Neuronal stem cell (in vitro differentiated cells): ENCODE measurements at regions not wholly inside any gene's neighbourhood (a gene's known extent, or its start where the extent isn't known, plus 50 kb on each side); places are given as distances from the start of the nearest gene placed in this dataset.
A peak's percentile ranks its signal among the peaks of the same experiment; 100 is the strongest.

Experiments used
- DNase-seq: peaks from one replicate; pipeline ENCODE4 v3.0.0-alpha.2; 2013; ENCODE audit warnings: low spot score
- H2AFZ ChIP-seq: one replicate; pipeline ENCODE4 v1.6.1; 2013; ENCODE audit warnings: mild to moderate bottlenecking, low read length, inconsistent platforms
- H2AK5ac ChIP-seq: 2 replicates; pipeline ENCODE4 v1.6.1; 2013; ENCODE audit warnings: low read depth, mild to moderate bottlenecking, inconsistent platforms, low read length, moderate library complexity, mixed read lengths
- H2BK120ac ChIP-seq: 2 replicates; pipeline ENCODE4 v1.6.1; 2013; ENCODE audit warnings: low read depth, mild to moderate bottlenecking, inconsistent platforms, low read length, moderate library complexity, mixed read lengths
- H2BK12ac ChIP-seq: one replicate; pipeline ENCODE4 v1.6.1; 2013; ENCODE audit warnings: low read length, inconsistent platforms
- H2BK15ac ChIP-seq: 2 replicates; pipeline ENCODE4 v1.6.1; 2013; ENCODE audit warnings: mild to moderate bottlenecking, low read length, inconsistent platforms, mixed read lengths
- H2BK5ac ChIP-seq: one replicate; pipeline ENCODE4 v1.6.1; 2013; ENCODE audit warnings: inconsistent platforms, mild to moderate bottlenecking, low read length, moderate library complexity
- H3K14ac ChIP-seq: one replicate; pipeline ENCODE4 v1.6.1; 2013; ENCODE audit warnings: low read length, inconsistent platforms
- H3K18ac ChIP-seq: 2 replicates; pipeline ENCODE4 v1.6.1; 2013; ENCODE audit warnings: low read length, inconsistent platforms
- H3K23ac ChIP-seq: 2 replicates; pipeline ENCODE4 v1.6.1; 2013; ENCODE audit warnings: low read depth, mild to moderate bottlenecking, mixed read lengths, low read length, inconsistent platforms; ENCODE audit not compliant: poor library complexity
- H3K27ac ChIP-seq: replicated peaks from 3 replicates; pipeline ENCODE4 v1.5.1; 2013; ENCODE audit warnings: low read length, inconsistent platforms
- H3K27me3 ChIP-seq, 3 experiments: 2 replicates each; pipeline ENCODE4 v1.6.1; 2013; ENCODE audit warnings: low read length in 3 of 3, mild to moderate bottlenecking in 2 of 3, inconsistent platforms in 1 of 3, low read depth in 1 of 3, mixed read lengths in 1 of 3, moderate library complexity in 1 of 3; ENCODE audit not compliant: control insufficient read depth in 3 of 3, insufficient read depth in 3 of 3
- H3K36me3 ChIP-seq, 2 donors: replicated peaks in 1 of 2; 2 replicates each; pipeline ENCODE4 v1.6.1; 2013; ENCODE audit warnings: low read length in 2 of 2; ENCODE audit not compliant: control insufficient read depth in 2 of 2, insufficient read depth in 2 of 2
- H3K4ac ChIP-seq: 2 replicates; pipeline ENCODE4 v1.6.1; 2013; ENCODE audit warnings: inconsistent platforms, mild to moderate bottlenecking, low read length, moderate library complexity
- H3K4me1 ChIP-seq, 2 donors: 1 replicate in 1 of 2; 2 replicates in 1 of 2; pipeline ENCODE4 v1.6.1; 2013; ENCODE audit warnings: low read length in 2 of 2, low read depth in 1 of 2; ENCODE audit not compliant: control insufficient read depth in 2 of 2, insufficient read depth in 1 of 2
- H3K4me2 ChIP-seq: one replicate; pipeline ENCODE4 v1.6.1; 2013; ENCODE audit warnings: mild to moderate bottlenecking, low read length, inconsistent platforms; ENCODE audit not compliant: insufficient read depth, poor library complexity, severe bottlenecking
- H3K4me3 ChIP-seq, 2 donors: 2 replicates each; pipeline ENCODE4 v1.5.1; 2013; ENCODE audit warnings: low read length in 2 of 2, mild to moderate bottlenecking in 2 of 2, inconsistent platforms in 1 of 2, moderate library complexity in 1 of 2
- H3K79me1 ChIP-seq: one replicate; pipeline ENCODE4 v1.6.1; 2013; ENCODE audit warnings: low read depth, mild to moderate bottlenecking, inconsistent platforms, low read length, moderate library complexity
- H3K9ac ChIP-seq: one replicate; pipeline ENCODE4 v1.6.1; 2013; ENCODE audit warnings: mild to moderate bottlenecking, low read depth, low read length, inconsistent platforms; ENCODE audit not compliant: poor library complexity
- H3K9me3 ChIP-seq, 2 donors: replicated peaks in 1 of 2; 2 replicates each; pipeline versions ENCODE3 to v1.6.1; 2013; ENCODE audit warnings: low read length in 2 of 2, mild to moderate bottlenecking in 2 of 2, inconsistent platforms in 1 of 2, low read depth in 1 of 2, mixed read lengths in 1 of 2, moderate library complexity in 1 of 2; ENCODE audit not compliant: control insufficient read depth in 2 of 2, insufficient read depth in 1 of 2
- H4K8ac ChIP-seq: one replicate; pipeline ENCODE4 v1.6.1; 2013; ENCODE audit warnings: low read depth, mild to moderate bottlenecking, inconsistent platforms, low read length, moderate library complexity
- H4K91ac ChIP-seq: one replicate; pipeline ENCODE4 v1.6.1; 2013; ENCODE audit warnings: low read length, low read depth, mild to moderate bottlenecking, inconsistent platforms; ENCODE audit not compliant: poor library complexity
- WGBS, 2 donors: extraction: QIAGEN DNeasy Blood & Tissue Kit; methylation state at CpG; one replicate each; pipeline ENCODE4 v1.1.7; 2013; ENCODE audit warnings: missing lambda C conversion rate in 2 of 2, mixed read lengths in 1 of 2; ENCODE audit not compliant: insufficient read length in 2 of 2, insufficient replicate concordance in 1 of 2; ENCODE audit errors: extremely low coverage in 2 of 2; 5-methylcytosine and 5-hydroxymethylcytosine counted together

- no peak overlapping the region for H4K91ac ChIP-seq
- H3K4me2 ChIP-seq, result no peak overlapping the region
- H3K27me3 ChIP-seq, result no peaks in the 10 kb centered on the region
- no peaks in the 10 kb centered on the region for H3K79me1 ChIP-seq
- H3K18ac ChIP-seq, result peak overlapping the region; percentile 77
- no peak overlapping the region for H3K4me3 ChIP-seq
- H2BK15ac ChIP-seq, result no peak overlapping the region
- H2BK12ac ChIP-seq, result no peak overlapping the region
- no peak overlapping the region for H3K27ac ChIP-seq
- no peak overlapping the region for H3K14ac ChIP-seq
- no peak overlapping the region for H3K9ac ChIP-seq
- no peak overlapping the region for H4K8ac ChIP-seq
- H2AFZ ChIP-seq, result no peak overlapping the region
- no peaks in the 10 kb centered on the region for H3K36me3 ChIP-seq
- H3K4me1 ChIP-seq, result peaks cover 0 to 25% of the 10 kb centered on the region in 2 donors
- H3K4ac ChIP-seq, result no peak overlapping the region
- H3K23ac ChIP-seq, result no peak overlapping the region
- no CpG with 5 or more reads among the region's 8 CpGs for WGBS, 2 donors
- no peak for DNase-seq
- H2BK5ac ChIP-seq, result no peak overlapping the region
- H3K9me3 ChIP-seq, result peaks cover 0 to 5% of the 10 kb centered on the region in 2 donors
- no peak overlapping the region for H2BK120ac ChIP-seq
- H2AK5ac ChIP-seq, result no peak overlapping the region
These were observed 403.1 kb upstream of the CDH11 start for GRCh38 chr16:65524997-65525396.

GRCh38 chr16:65524231-65524630 lies 402.4 kb upstream of the CDH11 start:
- H3K4me3 ChIP-seq, result no peak overlapping the region

GRCh38 chr16:65523283-65523944 lies 401.6 kb upstream of the CDH11 start:
- no peaks in the 10 kb centered on the region for H3K79me1 ChIP-seq
- no peak overlapping the region for H4K8ac ChIP-seq
- no peak overlapping the region for H2BK5ac ChIP-seq
- H3K14ac ChIP-seq, result no peak overlapping the region
- no peak overlapping the region for H2BK120ac ChIP-seq
- H2BK15ac ChIP-seq, result no peak overlapping the region
- no peak overlapping the region for H3K4me2 ChIP-seq
- no CpG with 5 or more reads among the region's 5 CpGs for WGBS, 2 donors
- peaks cover 0 to 5% of the 10 kb centered on the region in 2 donors for H3K9me3 ChIP-seq
- H2AFZ ChIP-seq, result no peak overlapping the region
- H2BK12ac ChIP-seq, result no peak overlapping the region
- H3K27me3 ChIP-seq, result no peaks in the 10 kb centered on the region
- no peak overlapping the region for H3K23ac ChIP-seq
- peaks cover 0 to 25% of the 10 kb centered on the region in 2 donors for H3K4me1 ChIP-seq
- no peak overlapping the region for H3K18ac ChIP-seq
- no peaks in the 10 kb centered on the region for H3K36me3 ChIP-seq
- peak; percentile 8 for DNase-seq
- H3K27ac ChIP-seq, result peak overlapping the region; percentile 69
- H4K91ac ChIP-seq, result no peak overlapping the region
- no peak overlapping the region for H3K4me3 ChIP-seq
- no peak overlapping the region for H3K9ac ChIP-seq
- H2AK5ac ChIP-seq, result no peak overlapping the region
- no peak overlapping the region for H3K4ac ChIP-seq

More at GRCh38 chr16:65524231-65524630, 402.4 kb upstream of the CDH11 start:
- Histone ChIP-seq H3K79me1 (no peaks in the 10 kb centered on the region), H3K9ac (no peak overlapping the region), H3K14ac (no peak overlapping the region), H3K18ac (no peak overlapping the region), H4K91ac (no peak overlapping the region), H3K27ac (no peak overlapping the region), H3K4me2 (no peak overlapping the region), H2BK15ac (no peak overlapping the region), H3K36me3 (no peaks in the 10 kb centered on the region), H3K4ac (no peak overlapping the region), H2BK12ac (no peak overlapping the region), H3K4me1 (peaks cover 0 to 25% of the 10 kb centered on the region in 2 donors), H2BK5ac (no peak overlapping the region), H3K9me3 (peaks cover 0 to 5% of the 10 kb centered on the region in 2 donors), H4K8ac (no peak overlapping the region), H3K23ac (no peak overlapping the region), H2BK120ac (no peak overlapping the region), H2AK5ac (no peak overlapping the region), H2AFZ (no peak overlapping the region), H3K27me3 (no peaks in the 10 kb centered on the region)
- no CpG with 5 or more reads among the region's 3 CpGs for WGBS, 2 donors
- no peak for DNase-seq

- WGBS, 2 donors, result no CpG with 5 or more reads among the region's 7 CpGs
These were observed 400.5 kb upstream of the CDH11 start for GRCh38 chr16:65522412-65522811.

More at GRCh38 chr16:65522412-65522811, 400.5 kb upstream of the CDH11 start:
- H3K27ac ChIP-seq, result peak overlapping the region; percentile 7
- H3K36me3 ChIP-seq, result no peaks in the 10 kb centered on the region
- DNase-seq, result no peak
- no peaks in the 10 kb centered on the region for H3K27me3 ChIP-seq
- H2AK5ac ChIP-seq, result no peak overlapping the region
- no peak overlapping the region for H3K14ac ChIP-seq
- H3K4me1 ChIP-seq, result peaks cover 0 to 25% of the 10 kb centered on the region in 2 donors
- H4K8ac ChIP-seq, result no peak overlapping the region
- H3K4ac ChIP-seq, result no peak overlapping the region
- H3K9me3 ChIP-seq, result peaks cover 0 to under 1% of the 10 kb centered on the region in 2 donors
- H4K91ac ChIP-seq, result no peak overlapping the region
- H2BK120ac ChIP-seq, result no peak overlapping the region
- H3K9ac ChIP-seq, result no peak overlapping the region
- no peak overlapping the region for H3K18ac ChIP-seq
- no peak overlapping the region for H2BK12ac ChIP-seq
- no peak overlapping the region for H3K4me2 ChIP-seq
- H2BK5ac ChIP-seq, result no peak overlapping the region
- H2BK15ac ChIP-seq, result no peak overlapping the region
- H3K23ac ChIP-seq, result no peak overlapping the region
- no peak overlapping the region for H3K4me3 ChIP-seq
- no peaks in the 10 kb centered on the region for H3K79me1 ChIP-seq
- no peak overlapping the region for H2AFZ ChIP-seq
